ENCODE measurements at regions not wholly inside any gene's neighbourhood (a gene's known extent, or its start where the extent isn't known, plus 50 kb on each side); places are given as distances from the start of the nearest gene placed in this dataset.

DNA sequence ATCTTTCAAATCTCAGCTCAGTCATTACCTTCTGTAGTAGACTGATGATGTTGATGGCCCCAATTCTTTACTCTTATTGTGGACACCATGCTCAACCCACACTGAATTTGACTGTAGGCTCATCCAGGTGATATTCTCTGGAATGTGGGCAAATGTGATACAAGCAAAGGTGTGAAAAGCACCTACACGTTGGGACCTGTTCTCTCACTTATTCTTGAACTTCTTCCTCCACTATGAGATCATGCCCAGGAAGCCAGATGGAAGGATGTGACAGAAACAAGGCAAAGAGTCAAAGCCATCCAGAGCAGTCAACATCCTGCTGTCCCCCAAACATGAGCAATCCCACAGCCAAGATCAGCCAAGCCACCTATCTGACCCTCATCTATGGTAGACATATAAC, 471.2 kb upstream of the UBE2E2 start:
- no peaks in the 10 kb centered on the region for H4K20me1 ChIP-seq (replicated peaks; ENCODE audit: control insufficient read depth, extremely low read depth, insufficient read depth, low read length)
- BruUV-seq (replicated peaks), result no TSS peak
- intact Hi-C loops (cut with micrococcal nuclease) (no loop called here), dilution Hi-C loops (cut with MboI; ENCODE audit: extremely low pct_ligation_motif_present, low sequenced_read_pairs) (no loop called here)
- H3K4me1 ChIP-seq (ENCODE audit: control insufficient read depth, extremely low read depth, insufficient read depth, low read length), result no peaks in the 10 kb centered on the region
- H3K4me3 ChIP-seq (replicated peaks in 1 of 3; ENCODE audit: insufficient read depth in 1 of 3, low read depth in 1 of 3, low read length in 3 of 3), result no peak overlapping the region
- no peaks in the 10 kb centered on the region for H3K36me3 ChIP-seq (ENCODE audit: control insufficient read depth in 2 of 2, extremely low read depth in 1 of 2, insufficient read depth in 2 of 2, low read length in 2 of 2)
- H3K4me2 ChIP-seq (ENCODE audit: insufficient read depth, low read length), result no peak overlapping the region
- ChIA-PET CTCF (no interaction called here), POLR2A (no interaction called here)
- no peaks in the 10 kb centered on the region for H3K9me3 ChIP-seq (replicated peaks; ENCODE audit: control insufficient read depth, insufficient read depth, low read length)
- H2AFZ ChIP-seq (ENCODE audit: low read depth, low read length), result no peak overlapping the region
- H3K27ac ChIP-seq (ENCODE audit: insufficient read depth, low read depth, low read length), result no peak overlapping the region
- DNase-seq (ENCODE audit: low read depth, low spot score), result no peak
- no peaks in the 10 kb centered on the region for H3K27me3 ChIP-seq (ENCODE audit: control insufficient read depth in 2 of 2, insufficient read depth in 2 of 2, low read length in 2 of 2)
- no peak overlapping the region for H3K9ac ChIP-seq (replicated peaks; ENCODE audit: extremely low read depth, insufficient read depth, low read length)
- no peak for TF ChIP-seq JUN (IDR thresholded peaks at IDR 0.05; ENCODE audit: borderline replicate concordance, insufficient read depth, insufficient read length, low read depth)
- no peak for TF ChIP-seq EZH2 (IDR thresholded peaks at IDR 0.05; ENCODE audit: borderline replicate concordance, low read depth, low read length, severe bottlenecking)
- TF ChIP-seq, protein P1, sequence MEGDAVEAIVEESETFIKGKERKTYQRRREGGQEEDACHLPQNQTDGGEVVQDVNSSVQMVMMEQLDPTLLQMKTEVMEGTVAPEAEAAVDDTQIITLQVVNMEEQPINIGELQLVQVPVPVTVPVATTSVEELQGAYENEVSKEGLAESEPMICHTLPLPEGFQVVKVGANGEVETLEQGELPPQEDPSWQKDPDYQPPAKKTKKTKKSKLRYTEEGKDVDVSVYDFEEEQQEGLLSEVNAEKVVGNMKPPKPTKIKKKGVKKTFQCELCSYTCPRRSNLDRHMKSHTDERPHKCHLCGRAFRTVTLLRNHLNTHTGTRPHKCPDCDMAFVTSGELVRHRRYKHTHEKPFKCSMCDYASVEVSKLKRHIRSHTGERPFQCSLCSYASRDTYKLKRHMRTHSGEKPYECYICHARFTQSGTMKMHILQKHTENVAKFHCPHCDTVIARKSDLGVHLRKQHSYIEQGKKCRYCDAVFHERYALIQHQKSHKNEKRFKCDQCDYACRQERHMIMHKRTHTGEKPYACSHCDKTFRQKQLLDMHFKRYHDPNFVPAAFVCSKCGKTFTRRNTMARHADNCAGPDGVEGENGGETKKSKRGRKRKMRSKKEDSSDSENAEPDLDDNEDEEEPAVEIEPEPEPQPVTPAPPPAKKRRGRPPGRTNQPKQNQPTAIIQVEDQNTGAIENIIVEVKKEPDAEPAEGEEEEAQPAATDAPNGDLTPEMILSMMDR (IDR thresholded peaks at IDR 0.05; ENCODE audit: extremely low read depth in 1 of 2, insufficient read depth in 1 of 2, low read depth in 1 of 2, low read length in 2 of 2), result no peak
- no peak for TF ChIP-seq MYC (IDR thresholded peaks at IDR 0.05; ENCODE audit: low read depth, low read length)
- TF ChIP-seq POLR2A (IDR thresholded peaks at IDR 0.05; ENCODE audit: low read depth, low read length), result no peak
- no peak for TF ChIP-seq FOS (IDR thresholded peaks at IDR 0.05; ENCODE audit: borderline replicate concordance, insufficient read depth, low read length)
- TF ChIP-seq POLR2AphosphoS5 (IDR thresholded peaks at IDR 0.05; ENCODE audit: insufficient read depth, low read depth, low read length), result no peak
- TF ChIP-seq GATA2 (IDR thresholded peaks at IDR 0.05; ENCODE audit: insufficient read depth, insufficient read length, low read depth, low read length), result no peak
- TF ChIP-seq, protein P2, sequence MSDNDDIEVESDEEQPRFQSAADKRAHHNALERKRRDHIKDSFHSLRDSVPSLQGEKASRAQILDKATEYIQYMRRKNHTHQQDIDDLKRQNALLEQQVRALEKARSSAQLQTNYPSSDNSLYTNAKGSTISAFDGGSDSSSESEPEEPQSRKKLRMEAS (IDR thresholded peaks at IDR 0.05; ENCODE audit: insufficient read depth, insufficient read length), result no peak
- no peaks in the 10 kb centered on the region for H3K9me1 ChIP-seq (replicated peaks; ENCODE audit: control insufficient read depth, extremely low read depth, insufficient read depth, low read length)
- H3K79me2 ChIP-seq (ENCODE audit: control insufficient read depth, insufficient read depth, low read length), result no peaks in the 10 kb centered on the region
- no peak for FAIRE-seq

Measured in endothelial cell of umbilical vein (primary cell).